Keratinocyte (primary cell): ENCODE measurements at regions not wholly inside any gene's neighbourhood (a gene's known extent, or its start where the extent isn't known, plus 50 kb on each side); places are given as distances from the start of the nearest gene placed in this dataset.

Source experiments
- DNase-seq: peaks from one replicate; pipeline ENCODE4 v3.0.0-alpha.2; 2011; ENCODE audit warnings: low read depth, missing footprints, low spot score
- FAIRE-seq: peaks from 2 replicates; lab custom pipeline; 2011; peaks lifted over from hg19 to GRCh38; lab: Jason Lieb, UNC
- H2AFZ ChIP-seq: 2 replicates; pipeline ENCODE4 v1.6.0; 2012; ENCODE audit warnings: low read length, control low read depth, inconsistent platforms; ENCODE audit not compliant: control insufficient read depth
- H3K27ac ChIP-seq: 2 replicates; pipeline ENCODE4 v1.5.1; 2011; ENCODE audit warnings: low read length; ENCODE audit not compliant: control insufficient read depth, insufficient read depth
- H3K27me3 ChIP-seq: 3 replicates; pipeline ENCODE4 v1.6.0; 2011; ENCODE audit warnings: low read length; ENCODE audit not compliant: control insufficient read depth, insufficient read depth; ENCODE audit errors: extremely low read depth
- H3K36me3 ChIP-seq, 2 experiments: 2 replicates in 1 of 2; 3 replicates in 1 of 2; pipeline ENCODE4 v1.5.1; 2011; ENCODE audit warnings: low read length in 2 of 2, mild to moderate bottlenecking in 1 of 2; ENCODE audit not compliant: control insufficient read depth in 2 of 2, insufficient read depth in 2 of 2; ENCODE audit errors: extremely low read depth in 1 of 2
- H3K4me1 ChIP-seq: 3 replicates; pipeline ENCODE4 v1.5.1; 2011; ENCODE audit warnings: low read length; ENCODE audit not compliant: control insufficient read depth, insufficient read depth; ENCODE audit errors: extremely low read depth
- H3K4me2 ChIP-seq: 3 replicates; pipeline ENCODE4 v1.6.0; 2011; ENCODE audit warnings: low read depth, low read length; ENCODE audit not compliant: control insufficient read depth, insufficient read depth; ENCODE audit errors: extremely low read depth
- H3K4me3 ChIP-seq, 3 experiments: fragments of 200-600 bp in 1 of 3; sonication (generic) in 1 of 3; 2 replicates in 2 of 3; 3 replicates in 1 of 3; pipeline ENCODE4 v1.5.1; 2011 to 2016; ENCODE audit warnings: low read length in 3 of 3, mild to moderate bottlenecking in 3 of 3, control low read depth in 2 of 3, inconsistent platforms in 1 of 3, low read depth in 1 of 3, mixed read lengths in 1 of 3, mixed run types in 1 of 3, moderate library complexity in 1 of 3; ENCODE audit not compliant: control insufficient read depth in 2 of 3, insufficient read depth in 2 of 3; ENCODE audit errors: extremely low read depth in 1 of 3
- H3K79me2 ChIP-seq: 2 replicates; pipeline ENCODE4 v1.6.0; 2012; ENCODE audit warnings: low read length; ENCODE audit not compliant: control insufficient read depth, insufficient read depth
- H3K9ac ChIP-seq: 3 replicates; pipeline ENCODE4 v1.6.0; 2011; ENCODE audit warnings: low read length; ENCODE audit not compliant: control insufficient read depth, insufficient read depth; ENCODE audit errors: extremely low read depth
- H3K9me1 ChIP-seq: 3 replicates; pipeline ENCODE4 v1.6.0; 2011; ENCODE audit warnings: low read length; ENCODE audit not compliant: control insufficient read depth, insufficient read depth; ENCODE audit errors: extremely low read depth
- H3K9me3 ChIP-seq: 2 replicates; pipeline ENCODE4 v1.5.1; 2012; ENCODE audit warnings: low read depth, low read length; ENCODE audit not compliant: control insufficient read depth
- H4K20me1 ChIP-seq: 3 replicates; pipeline ENCODE4 v1.6.0; 2011; ENCODE audit warnings: low read length; ENCODE audit not compliant: control insufficient read depth, insufficient read depth; ENCODE audit errors: extremely low read depth
- CTCF ChIP-seq, 3 experiments: IDR thresholded peaks in 1 of 3; conservative IDR thresholded peaks in 1 of 3; optimal IDR thresholded peaks in 1 of 3; 2 replicates in 2 of 3; 3 replicates in 1 of 3; pipeline versions ENCODE3 to v1.5.1; 2011; ENCODE audit warnings: low read length in 3 of 3, mild to moderate bottlenecking in 3 of 3, moderate library complexity in 2 of 3, control low read depth in 1 of 3, inconsistent platforms in 1 of 3; ENCODE audit not compliant: insufficient read depth in 2 of 3; ENCODE audit errors: extremely low read depth in 1 of 3
- EZH2 ChIP-seq: IDR thresholded peaks from one replicate; pipeline ENCODE4 v1.6.1; 2012; ENCODE audit warnings: inconsistent platforms, mild to moderate bottlenecking, low read length, moderate library complexity
- dilution Hi-C: fragments of 300-500 bp; cut with MboI; formaldehyde crosslinking; loops from one replicate; pipeline ENCODE4 v1.7.0; 2020; ENCODE audit warnings: low sequenced_read_pairs; ENCODE audit not compliant: extremely low pct_ligation_motif_present

- Histone ChIP-seq H4K20me1 (no peaks in the 10 kb centered on the region), H2AFZ (no peak overlapping the region), H3K4me2 (no peak overlapping the region), H3K36me3 (no peaks in the 10 kb centered on the region), H3K9me1 (no peaks in the 10 kb centered on the region), H3K4me3 (no peak overlapping the region), H3K27ac (no peak overlapping the region), H3K27me3 (peaks cover 16% of the 10 kb centered on the region), H3K9ac (no peak overlapping the region), H3K9me3 (no peaks in the 10 kb centered on the region), H3K4me1 (no peaks in the 10 kb centered on the region), H3K79me2 (no peaks in the 10 kb centered on the region)
- TF ChIP-seq CTCF (optimal IDR thresholded peaks at IDR 0.05 in 1 of 3, IDR thresholded peaks at IDR 0.05 in 1 of 3, conservative IDR thresholded peaks at IDR 0.05 in 1 of 3; ENCODE audit: extremely low read depth in 1 of 3, insufficient read depth in 2 of 3, low read length in 3 of 3) (no peak), EZH2 (no peak)
- DNase-seq (no peak), FAIRE-seq (no peak)
- dilution Hi-C loops = no loop called here
Measured at GRCh38 chr11:116263019-116263418, 509.8 kb downstream of the BUD13 start.

- Histone ChIP-seq H3K4me1 (no peaks in the 10 kb centered on the region), H3K9me1 (no peaks in the 10 kb centered on the region), H3K79me2 (no peaks in the 10 kb centered on the region), H3K36me3 (no peaks in the 10 kb centered on the region), H3K4me3 (no peak overlapping the region), H3K27ac (no peak overlapping the region), H3K9me3 (no peaks in the 10 kb centered on the region), H3K9ac (no peak overlapping the region), H3K27me3 (peaks cover 16% of the 10 kb centered on the region), H4K20me1 (no peaks in the 10 kb centered on the region), H3K4me2 (no peak overlapping the region), H2AFZ (no peak overlapping the region)
- dilution Hi-C loops = no loop called here
- DNase-seq (no peak), FAIRE-seq (no peak)
- TF ChIP-seq EZH2 (no peak), CTCF (optimal IDR thresholded peaks at IDR 0.05 in 1 of 3, IDR thresholded peaks at IDR 0.05 in 1 of 3, conservative IDR thresholded peaks at IDR 0.05 in 1 of 3; ENCODE audit: extremely low read depth in 1 of 3, insufficient read depth in 2 of 3, low read length in 3 of 3) (no peak)
Measured at GRCh38 chr11:116262370-116262769, 510.4 kb downstream of the BUD13 start.
